Heart right ventricle (tissue), 16 donors: ENCODE measurements at regions not wholly inside any gene's neighbourhood (a gene's known extent, or its start where the extent isn't known, plus 50 kb on each side); places are given as distances from the start of the nearest gene placed in this dataset.
"Not testable (repeated sequence)": the region's sequence is repeated elsewhere in the genome, so short reads cannot be mapped to it uniquely, and the experiment has no call there.

ENCODE experiments used
- ATAC-seq, 8 donors: fragments of 200-7000 bp; cut with Tn5 transposase; one replicate each; pipeline ENCODE4 v1.9.1; 2020; ENCODE audit warnings: mild to moderate bottlenecking in 8 of 8, moderate library complexity in 8 of 8, moderate number of reproducible peaks in 1 of 8
- DNase-seq, 2 donors: peaks; one replicate each; pipeline ENCODE4 v3.0.0-alpha.2; 2020
- H3K27ac ChIP-seq, 10 donors: fragments of 200-600 bp; sonication (generic) in 2 of 10; one replicate each; pipeline versions ENCODE4 v1.5.0 to v1.8.0; 2020 to 2022; ENCODE audit warnings: mild to moderate bottlenecking in 3 of 10
- H3K27me3 ChIP-seq, 7 donors: fragments of 200-600 bp; one replicate each; pipeline ENCODE4 v1.8.0; 2021 to 2022; ENCODE audit warnings: mild to moderate bottlenecking in 2 of 7
- H3K36me3 ChIP-seq, 9 donors: fragments of 200-600 bp; sonication (generic) in 1 of 9; one replicate each; pipeline versions ENCODE4 v1.5.0 to v1.8.0; 2020 to 2022; ENCODE audit warnings: mild to moderate bottlenecking in 2 of 9
- H3K4me1 ChIP-seq, 9 donors: fragments of 200-600 bp; sonication (generic) in 1 of 9; one replicate each; pipeline versions ENCODE4 v1.5.0 to v1.8.0; 2020 to 2022; ENCODE audit warnings: mild to moderate bottlenecking in 4 of 9
- H3K4me3 ChIP-seq, 10 donors: fragments of 200-600 bp; sonication (generic) in 2 of 10; one replicate each; pipeline versions ENCODE4 v1.5.0 to v1.8.0; 2020 to 2022; ENCODE audit warnings: mild to moderate bottlenecking in 7 of 10, moderate library complexity in 2 of 10
- H3K9me3 ChIP-seq, 11 donors: fragments of 200-600 bp in 10 of 11; sonication (generic) in 2 of 11; one replicate each; pipeline versions ENCODE4 v1.5.0 to v1.8.0; 2013 to 2022; ENCODE audit warnings: mild to moderate bottlenecking in 2 of 11, control low read depth in 1 of 11, moderate library complexity in 1 of 11
- CTCF ChIP-seq, 9 donors: fragments of 200-600 bp; sonication (generic) in 2 of 9; IDR thresholded peaks; one replicate each; pipeline versions ENCODE4 v1.5.0 to v1.8.0; 2021 to 2022; ENCODE audit warnings: antibody characterized with exemption in 9 of 9, mild to moderate bottlenecking in 5 of 9, moderate library complexity in 1 of 9
- WGBS, 2 donors: extraction: QIAGEN DNeasy Blood & Tissue Kit; methylation state at CpG; one replicate each; pipeline ENCODE4 v1.1.7; 2013; ENCODE audit warnings: inconsistent platforms in 1 of 2; 5-methylcytosine and 5-hydroxymethylcytosine counted together
- intact Hi-C, 10 donors: fragments of 100-400 bp; cut with DNase I; formaldehyde crosslinking; loops; one replicate each; pipeline versions ENCODE4 v1.11.1 to v1.14.2; 2022
- donor health status: Arrhythmogenic right ventricular cardiomyopathy.
- donor health status: ischemic (EF 13 %, LVEDD 7.1; RV severe dilation, severe dysfunction).
- donor health status: healthy with polysubstance abuse.
- donor health status: DM: no; HTN: yes; CAD: no.
- donor health status: DM: no; HTN: no; CAD: no.
- donor health status: ischemic (EF 25% LVEDD 6.9; RV normal size, moderate dysfunction).
- donor health status: ischemic (EF 25% LVEDD 5.7; RV mildly dilated, moderate dysfunction).
- donor health status: healthy.
- donor health status: DM: yes; HTN: yes; CAD: no.
- donor health status: Ischemic cardiomyopathy.
- donor health status: ischemic (EF 35%, LVEDD 5.7; RV mildly dilated, moderate dysfunction).
- donor health status: nonischemic (EF 11% LVEDD 7.7; RV severe dilation, severe dysfunction).
- donor health status: DM: yes; HTN: yes; CAD: no.
- donor health status: PGD.
- donor health status: ischemic (EF 29% LVEDD 5.4; RV normal size, mild dysfunction).
- donor health status: nonischemic (EF 23%, LVEDD 6.1; RV moderate dilation, normal function).

- no peak for TF ChIP-seq CTCF (IDR thresholded peaks at IDR 0.05)
- WGBS, 2 donors = 45 to 59% methylated on average over 3 of the region's 3 CpGs
- Histone ChIP-seq H3K36me3 (no peaks in the 10 kb centered on the region), H3K9me3 (peaks cover 0 to 23% (median 0%) of the 10 kb centered on the region in 11 donors), H3K4me3 (no peak overlapping the region), H3K27ac (no peak overlapping the region), H3K27me3 (no peaks in the 10 kb centered on the region), H3K4me1 (no peaks in the 10 kb centered on the region)
- intact Hi-C loops = no loop called here
- DNase-seq = no peak
- no peak for ATAC-seq
These were observed 182.9 kb upstream of the SLITRK6 start for GRCh38 chr13:85982102-85982501.

GRCh38 chr13:85980447-85980846 is 181.2 kb upstream of the SLITRK6 start:
- H3K9me3 ChIP-seq = peaks cover 0 to 23% (median 0%) of the 10 kb centered on the region in 11 donors
- H3K27me3 ChIP-seq, H3K4me3 ChIP-seq, H3K4me1 ChIP-seq, H3K27ac ChIP-seq, ATAC-seq, DNase-seq, H3K36me3 ChIP-seq, intact Hi-C loops: not testable (repeated sequence)
- WGBS, 2 donors = 90 to 94% methylated on average over 1 of the region's 1 CpG

DNA sequence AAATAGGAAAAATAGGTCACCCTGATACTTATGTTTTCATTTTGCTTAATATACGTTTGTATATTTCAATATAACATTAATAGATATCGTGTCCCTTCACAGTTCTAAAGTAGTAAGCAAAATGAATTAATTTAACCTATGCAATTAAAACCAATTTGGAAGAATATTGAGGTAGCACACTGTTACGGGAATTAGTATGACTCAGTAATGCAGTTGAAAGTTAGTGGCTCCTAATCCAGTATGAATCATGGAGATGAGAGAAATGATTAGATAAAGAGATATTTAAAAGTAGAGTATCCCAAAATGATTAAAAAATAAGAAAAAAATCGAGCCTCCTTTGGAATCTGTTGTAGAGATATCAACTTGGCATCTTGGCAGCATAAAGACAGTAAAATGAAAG is 177.0 kb upstream of the SLITRK6 start:
- no peak for TF ChIP-seq CTCF (IDR thresholded peaks at IDR 0.05)
- 70 to 75% methylated on average over 4 of the region's 4 CpGs for WGBS, 2 donors
- intact Hi-C loops = no loop called here
- peaks cover 0 to 11% (median 0%) of the 10 kb centered on the region in 11 donors for H3K9me3 ChIP-seq
- H3K4me3 ChIP-seq = no peak overlapping the region
- H3K27me3 ChIP-seq = no peaks in the 10 kb centered on the region
- ATAC-seq = no peak
- H3K27ac ChIP-seq = no peak overlapping the region
- no peaks in the 10 kb centered on the region for H3K36me3 ChIP-seq
- H3K4me1 ChIP-seq = peaks cover 0 to 9% (median 0%) of the 10 kb centered on the region in 9 donors
- DNase-seq = no peak

GRCh38 chr13:85974608-85975366 is 175.6 kb upstream of the SLITRK6 start:
- WGBS, 2 donors = 22 to 30% methylated on average over 4 of the region's 4 CpGs
- intact Hi-C loops = no loop called here
- Histone ChIP-seq H3K27me3 (no peaks in the 10 kb centered on the region), H3K27ac (no peak overlapping the region), H3K9me3 (peaks cover 0 to 5% (median 0%) of the 10 kb centered on the region in 11 donors), H3K36me3 (no peaks in the 10 kb centered on the region), H3K4me1 (peaks cover 0 to 9% (median 0%) of the 10 kb centered on the region in 9 donors), H3K4me3 (no peak overlapping the region)
- TF ChIP-seq CTCF (IDR thresholded peaks at IDR 0.05) = no peak
- ATAC-seq = no peak
- DNase-seq = no peak

GRCh38 chr13:85970727-85971126 is 171.5 kb upstream of the SLITRK6 start:
- ATAC-seq (no peak), DNase-seq (no peak)
- intact Hi-C loops = no loop called here

More at GRCh38 chr13:85970727-85971126, 171.5 kb upstream of the SLITRK6 start:
- no peak overlapping the region for H3K4me3 ChIP-seq
- H3K4me1 ChIP-seq = peaks cover 0 to 9% (median 0%) of the 10 kb centered on the region in 9 donors
- no peak overlapping the region for H3K27ac ChIP-seq
- TF ChIP-seq CTCF (IDR thresholded peaks at IDR 0.05) = peak in 1 of 9 donors; percentile 13
- peaks cover 0 to 5% (median 0%) of the 10 kb centered on the region in 11 donors for H3K9me3 ChIP-seq
- H3K36me3 ChIP-seq = no peaks in the 10 kb centered on the region
- no peaks in the 10 kb centered on the region for H3K27me3 ChIP-seq
